ENCODE measurements at regions not wholly inside any gene's neighbourhood (a gene's known extent, or its start where the extent isn't known, plus 50 kb on each side); places are given as distances from the start of the nearest gene placed in this dataset.

- H3K36me3 Mint-ChIP-seq, result no peaks in the 10 kb centered on the region
- no peaks in the 10 kb centered on the region for H3K4me1 Mint-ChIP-seq
- no peaks in the 10 kb centered on the region for H3K27me3 Mint-ChIP-seq
- no peak overlapping the region for H3K27ac Mint-ChIP-seq
- no peak overlapping the region for H3K4me3 Mint-ChIP-seq
- no peaks in the 10 kb centered on the region for H3K9me3 Mint-ChIP-seq
- ATAC-seq (ENCODE audit: low read depth) (no peak), DNase-seq (ENCODE audit: low spot score in 2 of 2) (no peak)
These were observed 71.1 kb upstream of the SOX5 start for GRCh38 chr12:24020397-24021163.

DNA sequence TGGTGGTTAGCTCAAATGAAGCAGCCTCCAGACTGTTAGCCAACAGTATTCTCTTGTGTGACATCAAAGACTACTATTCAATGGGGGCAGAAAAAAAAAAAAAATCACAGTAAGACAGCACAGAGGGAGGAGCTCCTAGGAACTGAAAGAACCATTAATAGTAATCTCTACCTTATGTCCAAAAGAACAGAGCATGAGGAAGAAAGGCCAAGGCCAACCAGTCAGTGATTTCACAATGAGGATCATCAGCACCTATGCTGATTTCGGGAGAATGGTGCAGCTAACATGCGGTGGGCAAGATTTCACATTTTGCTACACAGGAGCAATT lies 66.3 kb upstream of the SOX5 start:
- no peaks in the 10 kb centered on the region for H3K27me3 Mint-ChIP-seq
- no peak overlapping the region for H3K27ac Mint-ChIP-seq
- ATAC-seq (ENCODE audit: low read depth), result no peak
- no peak for DNase-seq (ENCODE audit: low spot score in 2 of 2)
- H3K4me3 Mint-ChIP-seq, result no peak overlapping the region
- H3K9me3 Mint-ChIP-seq, result no peaks in the 10 kb centered on the region
- H3K4me1 Mint-ChIP-seq, result no peaks in the 10 kb centered on the region
- H3K36me3 Mint-ChIP-seq, result no peaks in the 10 kb centered on the region

DNA sequence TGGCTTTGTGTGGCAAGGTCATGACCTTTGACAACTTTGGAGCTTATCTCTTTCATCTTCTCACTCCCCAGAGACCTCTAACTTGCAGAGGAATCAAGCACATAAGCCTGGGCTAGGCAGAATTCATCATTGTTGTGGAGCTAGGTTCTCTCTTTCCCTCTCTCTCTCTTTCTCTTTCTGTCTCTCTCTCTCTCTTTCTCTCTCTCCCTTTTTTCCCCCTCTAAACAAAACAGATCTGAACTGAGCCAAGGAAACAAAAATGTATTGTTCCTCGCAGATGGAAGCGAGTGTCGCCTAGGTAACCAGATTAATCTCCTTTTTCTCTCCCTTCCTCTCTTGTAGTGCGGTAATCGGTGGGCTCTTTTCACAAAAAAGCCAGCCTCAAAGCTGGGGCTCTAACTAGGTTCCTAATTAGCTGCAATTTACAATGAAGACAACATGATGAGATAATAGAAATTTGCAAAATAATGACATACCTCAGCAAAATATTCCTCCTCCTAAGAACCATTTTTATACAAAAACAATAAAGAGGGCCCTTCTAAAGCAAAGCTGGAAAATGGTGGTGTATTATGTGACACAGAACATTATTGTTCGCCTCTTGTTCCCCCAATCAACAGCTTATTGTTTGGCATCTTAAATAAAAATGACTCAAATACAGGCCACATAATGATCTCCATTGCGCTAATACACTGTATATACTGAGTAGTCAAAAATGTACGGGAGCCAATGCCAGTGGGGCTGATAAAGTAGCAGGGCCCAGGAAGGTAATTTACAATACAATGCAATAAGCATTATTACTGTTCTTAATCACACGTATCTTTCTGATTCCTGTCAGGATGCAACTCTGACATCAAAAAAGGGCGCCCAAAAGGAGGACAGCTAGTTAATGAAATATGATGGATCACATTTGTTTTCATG lies 65.7 kb upstream of the SOX5 start:
- Mint-ChIP-seq H3K27ac (no peak overlapping the region), H3K9me3 (no peaks in the 10 kb centered on the region), H3K27me3 (no peaks in the 10 kb centered on the region), H3K4me1 (no peaks in the 10 kb centered on the region), H3K4me3 (no peak overlapping the region), H3K36me3 (no peaks in the 10 kb centered on the region)
- ATAC-seq (ENCODE audit: low read depth) (no peak), DNase-seq (ENCODE audit: low spot score in 2 of 2) (no peak)

- DNase-seq (ENCODE audit: low spot score in 2 of 2), result no peak
- no peaks in the 10 kb centered on the region for H3K27me3 Mint-ChIP-seq
- no peak overlapping the region for H3K27ac Mint-ChIP-seq
- H3K4me1 Mint-ChIP-seq, result no peaks in the 10 kb centered on the region
- H3K36me3 Mint-ChIP-seq, result no peaks in the 10 kb centered on the region
- no peak for ATAC-seq (ENCODE audit: low read depth)
- no peak overlapping the region for H3K4me3 Mint-ChIP-seq
- no peaks in the 10 kb centered on the region for H3K9me3 Mint-ChIP-seq
These were observed 64.8 kb upstream of the SOX5 start for GRCh38 chr12:24014240-24014639.

GRCh38 chr12:24012528-24012927 lies 63.1 kb upstream of the SOX5 start:
- ATAC-seq (ENCODE audit: low read depth) (no peak), DNase-seq (ENCODE audit: low spot score in 2 of 2) (no peak)
- Mint-ChIP-seq H3K9me3 (no peaks in the 10 kb centered on the region), H3K27ac (no peak overlapping the region), H3K4me1 (no peaks in the 10 kb centered on the region), H3K4me3 (no peak overlapping the region), H3K27me3 (no peaks in the 10 kb centered on the region), H3K36me3 (no peaks in the 10 kb centered on the region)

DNA sequence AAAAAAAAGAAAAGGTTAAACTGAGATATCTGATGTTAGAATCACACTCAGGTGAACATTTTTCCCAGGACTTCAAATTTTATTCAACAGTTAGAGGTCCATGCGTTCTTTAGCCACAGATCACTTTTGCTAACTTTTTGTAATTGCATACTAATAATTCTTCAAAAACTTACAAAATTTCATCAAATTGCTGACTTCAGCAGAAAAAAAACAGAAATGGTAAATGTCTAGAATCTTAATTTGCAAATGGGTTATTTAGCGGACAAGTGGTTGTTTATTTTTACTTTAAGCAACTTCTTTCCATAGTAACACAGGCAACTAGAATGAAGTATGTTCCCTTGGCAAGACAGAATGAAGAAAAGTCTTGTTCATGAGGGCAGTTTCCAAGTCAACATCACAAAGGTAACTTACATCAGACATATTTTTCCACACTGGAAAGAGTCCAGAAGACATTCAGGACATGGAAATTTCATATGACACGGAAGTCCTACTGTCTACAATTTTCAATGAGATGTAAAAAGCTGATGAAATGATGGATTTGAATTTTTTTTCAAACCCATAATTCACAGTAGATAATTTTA lies 62.5 kb upstream of the SOX5 start:
- H3K4me1 Mint-ChIP-seq, result no peaks in the 10 kb centered on the region

DNA sequence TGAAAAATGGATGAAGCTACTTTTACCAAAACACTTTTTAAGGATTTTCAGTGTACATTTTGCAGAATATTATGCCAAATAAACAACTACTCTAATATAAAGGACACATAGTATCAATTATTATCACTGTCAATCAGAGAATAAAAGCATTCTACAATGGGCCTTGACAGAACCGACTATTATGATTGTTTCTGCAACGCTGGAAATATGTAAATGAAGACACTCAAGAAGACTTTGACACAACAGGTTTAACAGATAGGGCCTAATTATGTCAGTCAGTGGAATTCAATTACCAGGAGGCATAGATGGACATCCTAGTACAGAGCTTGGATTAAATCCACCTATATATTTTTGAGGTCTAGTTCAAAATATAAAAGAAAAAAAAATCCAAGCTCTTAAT lies 58.7 kb upstream of the SOX5 start:
- DNase-seq (ENCODE audit: low spot score in 2 of 2) (no peak), ATAC-seq (ENCODE audit: low read depth) (no peak)
- H3K4me1 Mint-ChIP-seq, result no peaks in the 10 kb centered on the region
- no peak overlapping the region for H3K27ac Mint-ChIP-seq
- no peak overlapping the region for H3K4me3 Mint-ChIP-seq
- no peaks in the 10 kb centered on the region for H3K36me3 Mint-ChIP-seq
- no peaks in the 10 kb centered on the region for H3K9me3 Mint-ChIP-seq
- no peaks in the 10 kb centered on the region for H3K27me3 Mint-ChIP-seq

More for the DNA sequence above, 62.5 kb upstream of the SOX5 start:
- ATAC-seq (ENCODE audit: low read depth), result no peak
- Mint-ChIP-seq H3K27ac (no peak overlapping the region), H3K27me3 (no peaks in the 10 kb centered on the region), H3K9me3 (no peaks in the 10 kb centered on the region), H3K36me3 (no peaks in the 10 kb centered on the region), H3K4me3 (no peak overlapping the region)
- DNase-seq (ENCODE audit: low spot score in 2 of 2), result no peak
